Suprapubic skin (tissue), 4 donors: ENCODE measurements at regions not wholly inside any gene's neighbourhood (a gene's known extent, or its start where the extent isn't known, plus 50 kb on each side); places are given as distances from the start of the nearest gene placed in this dataset.

ENCODE experiments used
- DNase-seq, 2 donors: peaks; one replicate each; pipeline ENCODE4 v3.0.0-alpha.2; 2019; ENCODE audit warnings: low spot score in 2 of 2
- H3K27ac ChIP-seq: fragments of 200-600 bp; sonication (generic); one replicate; pipeline ENCODE4 v1.5.1; 2019
- H3K27me3 ChIP-seq: fragments of 200-600 bp; sonication (generic); one replicate; pipeline ENCODE4 v1.5.1; 2019
- H3K36me3 ChIP-seq: fragments of 200-600 bp; sonication (generic); one replicate; pipeline ENCODE4 v1.5.1; 2019
- H3K4me1 ChIP-seq: fragments of 200-600 bp; sonication (generic); one replicate; pipeline ENCODE4 v1.5.1; 2019
- H3K4me3 ChIP-seq: fragments of 200-600 bp; sonication (generic); one replicate; pipeline ENCODE4 v1.5.1; 2019; ENCODE audit warnings: mild to moderate bottlenecking
- H3K9me3 ChIP-seq: fragments of 200-600 bp; sonication (generic); one replicate; pipeline ENCODE4 v1.5.1; 2019
- EP300 ChIP-seq: sonication (generic); formaldehyde crosslinking; IDR thresholded peaks from one replicate; pipeline ENCODE4 v1.6.1; 2017; ENCODE audit warnings: antibody characterized with exemption
- POLR2A ChIP-seq, 2 donors: fragments of 450-650 bp; IDR thresholded peaks; one replicate each; pipeline ENCODE4 v1.6.1; 2017; ENCODE audit warnings: antibody characterized with exemption in 2 of 2, mild to moderate bottlenecking in 2 of 2, moderate library complexity in 2 of 2
- POLR2AphosphoS5 ChIP-seq, 3 donors: sonication (generic); formaldehyde crosslinking; IDR thresholded peaks; one replicate each; pipeline ENCODE4 v1.6.1; 2017; ENCODE audit warnings: antibody characterized with exemption in 3 of 3
- WGBS: methylation state at CpG from one replicate; pipeline ENCODE4 v1.1.5; 2018; 5-methylcytosine and 5-hydroxymethylcytosine counted together
- TF ChIP-seq, protein P1 (sequence below), 2 donors: fragments of 200-600 bp in 1 of 2; fragments of 450-650 bp in 1 of 2; sonication (generic) in 1 of 2; IDR thresholded peaks; one replicate each; pipeline ENCODE4 v1.5.1; 2016 to 2019; ENCODE audit warnings: antibody characterized with exemption in 2 of 2, mild to moderate bottlenecking in 1 of 2, moderate library complexity in 1 of 2

DNA sequence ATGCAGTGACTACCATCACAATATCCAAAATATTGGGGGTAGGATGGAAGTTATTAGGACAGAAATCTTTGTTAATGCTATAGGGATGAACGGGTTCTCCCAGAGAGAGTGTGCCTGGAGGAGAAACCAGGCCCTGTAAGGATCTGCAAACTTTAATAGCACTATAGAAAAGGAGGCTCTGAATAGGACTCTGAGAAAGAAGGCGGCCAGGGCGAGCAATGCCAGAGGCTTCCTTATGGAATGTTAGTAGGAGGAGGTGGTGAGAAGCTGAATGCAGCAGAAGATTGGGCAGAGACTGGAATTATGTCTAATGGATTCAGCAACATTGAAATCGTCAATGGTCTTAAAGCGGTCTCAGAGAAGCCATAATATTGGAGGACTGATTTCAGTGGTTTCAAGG is 84.6 kb upstream of the SYNDIG1 start:
- DNase-seq, result no peak
- Histone ChIP-seq H3K4me3 (no peak overlapping the region), H3K36me3 (no peaks in the 10 kb centered on the region), H3K9me3 (no peaks in the 10 kb centered on the region), H3K27me3 (no peaks in the 10 kb centered on the region), H3K27ac (no peak overlapping the region), H3K4me1 (no peaks in the 10 kb centered on the region)
- TF ChIP-seq EP300 (no peak), POLR2A (IDR thresholded peaks at IDR 0.05) (no peak), POLR2AphosphoS5 (IDR thresholded peaks at IDR 0.05) (no peak)
- TF ChIP-seq, protein P1, sequence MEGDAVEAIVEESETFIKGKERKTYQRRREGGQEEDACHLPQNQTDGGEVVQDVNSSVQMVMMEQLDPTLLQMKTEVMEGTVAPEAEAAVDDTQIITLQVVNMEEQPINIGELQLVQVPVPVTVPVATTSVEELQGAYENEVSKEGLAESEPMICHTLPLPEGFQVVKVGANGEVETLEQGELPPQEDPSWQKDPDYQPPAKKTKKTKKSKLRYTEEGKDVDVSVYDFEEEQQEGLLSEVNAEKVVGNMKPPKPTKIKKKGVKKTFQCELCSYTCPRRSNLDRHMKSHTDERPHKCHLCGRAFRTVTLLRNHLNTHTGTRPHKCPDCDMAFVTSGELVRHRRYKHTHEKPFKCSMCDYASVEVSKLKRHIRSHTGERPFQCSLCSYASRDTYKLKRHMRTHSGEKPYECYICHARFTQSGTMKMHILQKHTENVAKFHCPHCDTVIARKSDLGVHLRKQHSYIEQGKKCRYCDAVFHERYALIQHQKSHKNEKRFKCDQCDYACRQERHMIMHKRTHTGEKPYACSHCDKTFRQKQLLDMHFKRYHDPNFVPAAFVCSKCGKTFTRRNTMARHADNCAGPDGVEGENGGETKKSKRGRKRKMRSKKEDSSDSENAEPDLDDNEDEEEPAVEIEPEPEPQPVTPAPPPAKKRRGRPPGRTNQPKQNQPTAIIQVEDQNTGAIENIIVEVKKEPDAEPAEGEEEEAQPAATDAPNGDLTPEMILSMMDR (IDR thresholded peaks at IDR 0.05), result no peak
- 94% methylated on average over 5 of the region's 5 CpGs for WGBS

DNA sequence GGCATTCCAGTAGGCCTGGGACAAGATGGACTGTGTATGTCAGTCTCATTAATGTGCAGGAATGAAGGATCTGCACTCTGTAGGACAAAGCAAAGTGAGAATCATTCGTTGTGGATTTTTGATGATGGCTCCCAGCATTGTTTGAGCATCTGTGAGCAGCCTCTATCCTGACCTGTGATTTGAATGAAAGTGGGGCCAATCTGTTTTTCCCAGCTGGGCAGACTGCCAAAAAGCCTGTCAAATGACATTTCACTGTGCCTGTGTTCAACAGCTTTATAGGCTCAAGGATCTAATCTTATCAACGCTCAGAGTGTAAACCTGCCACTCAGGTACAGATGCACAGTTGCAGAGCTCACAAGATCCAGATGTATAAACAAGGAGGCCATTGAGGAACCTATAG is 86.7 kb upstream of the SYNDIG1 start:
- Histone ChIP-seq H3K4me1 (no peaks in the 10 kb centered on the region), H3K9me3 (no peaks in the 10 kb centered on the region), H3K27ac (no peak overlapping the region), H3K4me3 (no peak overlapping the region), H3K36me3 (no peaks in the 10 kb centered on the region), H3K27me3 (no peaks in the 10 kb centered on the region)
- 25% methylated on average over 2 of the region's 2 CpGs for WGBS
- DNase-seq, result no peak
- TF ChIP-seq POLR2AphosphoS5 (IDR thresholded peaks at IDR 0.05) (no peak), POLR2A (IDR thresholded peaks at IDR 0.05) (no peak), EP300 (no peak)
- TF ChIP-seq, protein P1 (IDR thresholded peaks at IDR 0.05), result no peak

DNA sequence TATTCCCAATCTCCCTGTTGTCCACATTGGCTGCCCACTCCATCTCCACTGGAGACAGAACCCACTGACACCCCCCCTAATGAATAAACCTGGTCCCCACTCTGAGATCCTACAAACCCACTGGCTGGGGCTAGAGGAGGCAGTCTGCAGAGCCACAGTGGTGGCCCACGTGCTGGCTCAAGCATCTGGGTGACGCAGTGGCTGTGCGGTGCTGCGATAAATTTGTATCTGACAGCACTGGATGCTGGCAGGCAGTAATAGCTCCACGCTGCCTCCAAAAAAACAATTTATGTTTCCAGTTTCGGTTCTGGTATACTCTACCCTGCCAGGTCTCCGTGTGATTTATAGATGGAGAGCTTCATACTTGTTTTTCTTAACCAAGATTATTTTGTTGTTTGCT is 87.1 kb upstream of the SYNDIG1 start:
- Histone ChIP-seq H3K27me3 (no peaks in the 10 kb centered on the region), H3K27ac (no peak overlapping the region), H3K4me3 (no peak overlapping the region), H3K36me3 (no peaks in the 10 kb centered on the region), H3K4me1 (no peaks in the 10 kb centered on the region), H3K9me3 (no peaks in the 10 kb centered on the region)
- no peak for DNase-seq
- TF ChIP-seq POLR2A (IDR thresholded peaks at IDR 0.05) (no peak), EP300 (no peak), POLR2AphosphoS5 (IDR thresholded peaks at IDR 0.05) (no peak)
- TF ChIP-seq, protein P1 (IDR thresholded peaks at IDR 0.05), result no peak
- 29% methylated on average over 7 of the region's 7 CpGs for WGBS

DNA sequence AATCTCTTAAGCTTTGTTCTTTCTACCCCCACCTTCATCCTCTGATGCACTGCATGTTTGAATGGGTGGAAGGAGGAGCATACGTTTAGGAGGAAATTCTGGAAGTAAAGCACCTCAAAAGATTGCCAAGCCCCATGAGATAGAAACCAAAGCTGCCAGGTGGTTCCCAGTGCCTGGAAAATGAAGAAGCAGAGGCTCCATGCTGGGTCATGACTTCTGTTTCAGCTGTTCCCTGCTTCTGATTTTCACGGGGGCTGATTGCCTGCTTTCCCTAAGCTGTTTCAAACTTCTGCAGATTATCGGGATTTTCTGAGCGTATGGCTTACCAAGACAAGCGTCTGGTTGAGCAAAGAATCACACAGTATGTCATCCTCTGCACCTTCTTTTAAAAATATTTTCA is 87.5 kb upstream of the SYNDIG1 start:
- no peaks in the 10 kb centered on the region for H3K36me3 ChIP-seq
- DNase-seq, result no peak
- no peak overlapping the region for H3K27ac ChIP-seq
- whole genome bisulfite sequencing, result 58% methylated on average over 5 of the region's 5 CpGs
- no peaks in the 10 kb centered on the region for H3K27me3 ChIP-seq
- H3K4me3 ChIP-seq, result no peak overlapping the region
- no peak for TF ChIP-seq POLR2AphosphoS5 (IDR thresholded peaks at IDR 0.05)
- TF ChIP-seq EP300, result no peak
- TF ChIP-seq POLR2A (IDR thresholded peaks at IDR 0.05), result no peak
- TF ChIP-seq, protein P1 (IDR thresholded peaks at IDR 0.05), result no peak
- no peaks in the 10 kb centered on the region for H3K9me3 ChIP-seq
- no peaks in the 10 kb centered on the region for H3K4me1 ChIP-seq

DNA sequence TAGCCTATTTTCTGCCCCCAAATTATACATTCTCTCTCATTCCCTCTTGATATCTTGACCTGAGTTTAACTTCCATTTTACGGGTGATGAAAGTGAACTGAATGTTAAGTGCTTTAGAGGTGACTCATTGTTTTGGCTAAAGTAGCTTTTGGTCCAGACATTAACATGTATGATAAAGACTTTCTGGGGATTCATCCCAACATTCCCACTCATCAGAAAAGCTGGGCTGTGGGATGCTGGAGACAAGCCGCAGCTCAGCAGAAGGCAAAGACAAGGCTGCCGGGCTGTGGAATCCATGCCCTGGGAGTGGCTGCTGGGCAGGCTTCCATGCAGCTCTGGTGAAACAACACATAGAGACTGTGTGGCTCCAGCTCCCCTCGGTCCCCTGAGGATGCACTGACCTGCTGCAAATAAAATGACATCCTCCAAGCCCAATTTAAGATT is 89.9 kb upstream of the SYNDIG1 start:
- 35% methylated on average over 4 of the region's 4 CpGs for WGBS
- DNase-seq, result no peak
- no peak overlapping the region for H3K4me3 ChIP-seq
- peaks cover 4% of the 10 kb centered on the region for H3K4me1 ChIP-seq
- no peak for TF ChIP-seq EP300
- H3K27me3 ChIP-seq, result no peaks in the 10 kb centered on the region
- no peak overlapping the region for H3K27ac ChIP-seq
- H3K9me3 ChIP-seq, result no peaks in the 10 kb centered on the region
- H3K36me3 ChIP-seq, result no peaks in the 10 kb centered on the region
